NCI-H69 (cell line): ENCODE measurements at regions not wholly inside any gene's neighbourhood (a gene's known extent, or its start where the extent isn't known, plus 50 kb on each side); places are given as distances from the start of the nearest gene placed in this dataset.

Experiments
- DNase-seq: peaks from one replicate; lab custom pipeline; 2025; lab: John Stamatoyannopoulos, UW

- no peak for DNase-seq
These were observed 84.7 kb upstream of the NLGN4X start for GRCh38 chrX:6313356-6313755.

GRCh38 chrX:6311540-6311939, 82.9 kb upstream of the NLGN4X start:
- DNase-seq: no peak

- no peak for DNase-seq
These were observed 78.5 kb upstream of the NLGN4X start for GRCh38 chrX:6307156-6307555.

DNA sequence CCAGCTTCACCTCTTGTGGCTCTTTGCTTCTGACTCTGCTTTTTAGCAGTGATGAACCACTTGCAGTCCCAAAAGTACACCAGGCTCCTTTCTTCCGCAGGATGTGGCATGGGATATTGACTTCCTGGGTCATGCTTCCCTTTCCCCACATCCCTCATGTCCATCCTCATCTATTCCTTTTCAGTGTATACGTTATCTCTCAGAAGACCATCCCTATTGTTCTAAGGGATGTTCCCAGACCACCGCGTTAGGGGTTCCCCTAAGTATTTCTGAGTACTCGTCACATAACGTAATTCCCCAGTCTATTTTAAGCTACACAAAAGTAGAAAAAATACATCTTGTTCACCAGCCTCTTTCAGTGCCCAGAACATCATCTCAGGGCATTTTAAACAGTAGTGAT, 71.1 kb upstream of the NLGN4X start:
- no peak for DNase-seq

DNA sequence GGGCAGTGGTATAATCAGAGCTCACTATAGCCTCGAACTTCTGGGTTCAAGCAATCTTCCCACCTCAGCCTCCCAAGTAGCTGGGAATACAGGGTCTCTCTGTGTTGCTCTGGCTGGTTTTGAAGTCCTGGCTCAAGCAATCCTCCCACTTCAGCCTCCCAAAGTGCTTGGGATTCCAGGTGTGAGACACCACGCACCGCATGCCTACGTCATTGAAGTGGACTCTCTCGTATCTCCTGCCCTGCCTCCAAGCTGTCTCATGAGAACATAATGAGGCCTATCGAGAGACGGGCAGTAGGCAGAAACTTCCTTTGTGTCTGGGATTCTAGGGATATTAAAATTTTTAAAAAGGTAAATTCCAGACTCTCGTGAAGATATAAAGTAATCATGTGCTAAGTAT, 65.0 kb upstream of the NLGN4X start:
- no peak for DNase-seq

GRCh38 chrX:6292599-6292998, 63.9 kb upstream of the NLGN4X start:
- DNase-seq: no peak

GRCh38 chrX:6291444-6291843, 62.8 kb upstream of the NLGN4X start:
- DNase-seq: no peak

- DNase-seq: no peak
These were observed 55.2 kb upstream of the NLGN4X start for GRCh38 chrX:6283826-6284225.

- DNase-seq: no peak
These were observed 50.7 kb upstream of the NLGN4X start for GRCh38 chrX:6279277-6279909.
